Chondrocyte (in vitro differentiated cells): ENCODE measurements at regions not wholly inside any gene's neighbourhood (a gene's known extent, or its start where the extent isn't known, plus 50 kb on each side); places are given as distances from the start of the nearest gene placed in this dataset.

Experiments used
- DNase-seq: peaks from one replicate; pipeline ENCODE4 v3.0.0; 2021; ENCODE audit warnings: mixed read lengths, low spot score
- H3K27ac Mint-ChIP-seq: one replicate; pipeline ENCODE4 v1.8.0; 2021; ENCODE audit warnings: mild to moderate bottlenecking, moderate library complexity, mixed read lengths; ENCODE audit not compliant: unreplicated experiment
- H3K27me3 Mint-ChIP-seq: 2 replicates; pipeline ENCODE4 v1.8.0; 2021; ENCODE audit warnings: low read depth, mixed read lengths
- H3K36me3 Mint-ChIP-seq: 2 replicates; pipeline ENCODE4 v1.8.0; 2021; ENCODE audit warnings: low read depth, mixed read lengths
- H3K4me1 Mint-ChIP-seq: 2 replicates; pipeline ENCODE4 v1.8.0; 2021; ENCODE audit warnings: low read depth, mild to moderate bottlenecking, mixed read lengths
- H3K4me3 Mint-ChIP-seq: one replicate; pipeline ENCODE4 v1.8.0; 2021; ENCODE audit warnings: mild to moderate bottlenecking, moderate library complexity, mixed read lengths; ENCODE audit not compliant: unreplicated experiment
- H3K9me3 Mint-ChIP-seq: 2 replicates; pipeline ENCODE4 v1.8.0; 2021; ENCODE audit warnings: low read depth, mixed read lengths
- CTCF ChIP-seq: fragments of 200-600 bp; sonication (generic); IDR thresholded peaks from 2 replicates; pipeline ENCODE4 v1.5.0; 2021; ENCODE audit warnings: antibody characterized with exemption, mild to moderate bottlenecking, moderate library complexity

- peaks cover 7% of the 10 kb centered on the region for H3K4me1 Mint-ChIP-seq
Observed at GRCh38 chr21:27083144-27083543, 116.3 kb upstream of the ADAMTS5 start.

GRCh38 chr21:27082431-27083010 is 115.6 kb upstream of the ADAMTS5 start:
- Mint-ChIP-seq H3K4me3 (no peak overlapping the region), H3K4me1 (peaks cover 7% of the 10 kb centered on the region)
- DNase-seq: no peak

More at GRCh38 chr21:27083144-27083543, 116.3 kb upstream of the ADAMTS5 start:
- peaks cover 4% of the 10 kb centered on the region for H3K9me3 Mint-ChIP-seq
- peaks cover 2% of the 10 kb centered on the region for H3K36me3 Mint-ChIP-seq
- peaks cover 2% of the 10 kb centered on the region for H3K27me3 Mint-ChIP-seq
- no peak for DNase-seq
- no peak for TF ChIP-seq CTCF
- H3K27ac Mint-ChIP-seq: no peak overlapping the region
- no peak overlapping the region for H3K4me3 Mint-ChIP-seq

GRCh38 chr21:27079636-27080240 is 112.8 kb upstream of the ADAMTS5 start:
- Mint-ChIP-seq H3K27ac (no peak overlapping the region), H3K27me3 (peaks cover 2% of the 10 kb centered on the region), H3K4me3 (no peak overlapping the region), H3K36me3 (peaks cover 2% of the 10 kb centered on the region), H3K9me3 (no peaks in the 10 kb centered on the region), H3K4me1 (peaks cover 22% of the 10 kb centered on the region)
- TF ChIP-seq CTCF: no peak
- DNase-seq: no peak

More at GRCh38 chr21:27082431-27083010, 115.6 kb upstream of the ADAMTS5 start:
- H3K27ac Mint-ChIP-seq: no peak overlapping the region
- peaks cover 3% of the 10 kb centered on the region for H3K9me3 Mint-ChIP-seq
- TF ChIP-seq CTCF: no peak
- H3K36me3 Mint-ChIP-seq: peaks cover 2% of the 10 kb centered on the region
- peaks cover 2% of the 10 kb centered on the region for H3K27me3 Mint-ChIP-seq

GRCh38 chr21:27078915-27079314 is 112.0 kb upstream of the ADAMTS5 start:
- Mint-ChIP-seq H3K36me3 (peaks cover 2% of the 10 kb centered on the region), H3K27ac (no peak overlapping the region), H3K4me1 (peaks cover 22% of the 10 kb centered on the region), H3K9me3 (no peaks in the 10 kb centered on the region), H3K27me3 (peaks cover 2% of the 10 kb centered on the region), H3K4me3 (no peak overlapping the region)
- no peak for DNase-seq
- TF ChIP-seq CTCF: no peak

- peaks cover 2% of the 10 kb centered on the region for H3K36me3 Mint-ChIP-seq
- no peak for TF ChIP-seq CTCF
- H3K4me1 Mint-ChIP-seq: peaks cover 20% of the 10 kb centered on the region
- no peak for DNase-seq
- peaks cover 2% of the 10 kb centered on the region for H3K27me3 Mint-ChIP-seq
- H3K9me3 Mint-ChIP-seq: no peaks in the 10 kb centered on the region
- H3K4me3 Mint-ChIP-seq: no peak overlapping the region
- no peak overlapping the region for H3K27ac Mint-ChIP-seq
Observed at GRCh38 chr21:27077501-27077900, 110.6 kb upstream of the ADAMTS5 start.
